Vagina (tissue), 2 donors: ENCODE measurements at regions not wholly inside any gene's neighbourhood (a gene's known extent, or its start where the extent isn't known, plus 50 kb on each side); places are given as distances from the start of the nearest gene placed in this dataset.
"Not testable (repeated sequence)": the region's sequence is repeated elsewhere in the genome, so short reads cannot be mapped to it uniquely, and the experiment has no call there.

Experiments
- DNase-seq, 2 donors: peaks; one replicate each; pipeline ENCODE4 v3.0.0-alpha.2; 2017; ENCODE audit errors: extremely low spot score in 2 of 2
- H3K27ac ChIP-seq: fragments of 200-600 bp; sonication (generic); one replicate; pipeline ENCODE4 v1.5.1; 2019
- H3K27me3 ChIP-seq: fragments of 200-600 bp; sonication (generic); one replicate; pipeline ENCODE4 v1.5.1; 2019
- H3K36me3 ChIP-seq, 2 donors: fragments of 200-600 bp; sonication (generic); one replicate each; pipeline ENCODE4 v1.5.1; 2017 to 2019
- H3K4me1 ChIP-seq: fragments of 200-600 bp; sonication (generic); one replicate; pipeline ENCODE4 v1.5.1; 2019
- H3K4me3 ChIP-seq, 2 donors: fragments of 200-600 bp; sonication (generic); 1 replicate in 1 of 2; 2 replicates in 1 of 2; pipeline ENCODE4 v1.5.1; 2016 to 2019
- H3K9me3 ChIP-seq: fragments of 200-600 bp; sonication (generic); one replicate; pipeline ENCODE4 v1.5.1; 2019
- CTCF ChIP-seq, 3 experiments: fragments of 450-650 bp in 2 of 3; fragments of 200-600 bp in 1 of 3; sonication (generic) in 1 of 3; IDR thresholded peaks; one replicate each; pipeline ENCODE4 v1.5.1; 2017 to 2019; ENCODE audit warnings: antibody characterized with exemption in 3 of 3, mild to moderate bottlenecking in 2 of 3, moderate library complexity in 2 of 3
- POLR2A ChIP-seq, 2 donors: fragments of 450-650 bp; IDR thresholded peaks; one replicate each; pipeline ENCODE4 v1.6.1; 2017; ENCODE audit warnings: antibody characterized with exemption in 2 of 2, mild to moderate bottlenecking in 2 of 2, moderate library complexity in 2 of 2
- POLR2AphosphoS5 ChIP-seq, 2 donors: sonication (generic); formaldehyde crosslinking; IDR thresholded peaks; one replicate each; pipeline ENCODE4 v1.9.0; 2017; ENCODE audit warnings: antibody characterized with exemption in 2 of 2, mild to moderate bottlenecking in 2 of 2, low read depth in 1 of 2; ENCODE audit not compliant: insufficient read depth in 1 of 2
- intact Hi-C: fragments of 100-400 bp; cut with DNase I; formaldehyde crosslinking; loops from one replicate; pipeline ENCODE4 v1.15.1; 2023

GRCh38 chr16:17037499-17037898, 433.3 kb downstream of the XYLT1 start:
- DNase-seq: no peak
- H3K36me3 ChIP-seq: no peaks in the 10 kb centered on the region
- intact Hi-C loops: no loop called here

GRCh38 chr16:17038415-17038814, 432.3 kb downstream of the XYLT1 start:
- H3K27me3 ChIP-seq: no peaks in the 10 kb centered on the region
- H3K9me3 ChIP-seq: no peaks in the 10 kb centered on the region
- intact Hi-C loops: no loop called here
- H3K4me3 ChIP-seq: no peak overlapping the region
- no peak for DNase-seq
- no peak for TF ChIP-seq POLR2A (IDR thresholded peaks at IDR 0.05)
- TF ChIP-seq CTCF (IDR thresholded peaks at IDR 0.05): no peak
- TF ChIP-seq POLR2AphosphoS5 (IDR thresholded peaks at IDR 0.05; ENCODE audit: insufficient read depth in 1 of 2, low read depth in 1 of 2): no peak
- no peak overlapping the region for H3K27ac ChIP-seq
- no peaks in the 10 kb centered on the region for H3K36me3 ChIP-seq
- no peaks in the 10 kb centered on the region for H3K4me1 ChIP-seq

More at GRCh38 chr16:17037499-17037898, 433.3 kb downstream of the XYLT1 start:
- no peaks in the 10 kb centered on the region for H3K9me3 ChIP-seq
- no peak overlapping the region for H3K4me3 ChIP-seq
- no peaks in the 10 kb centered on the region for H3K27me3 ChIP-seq
- H3K4me1 ChIP-seq: no peaks in the 10 kb centered on the region
- TF ChIP-seq CTCF (IDR thresholded peaks at IDR 0.05) (no peak), POLR2AphosphoS5 (IDR thresholded peaks at IDR 0.05; ENCODE audit: insufficient read depth in 1 of 2, low read depth in 1 of 2) (no peak), POLR2A (IDR thresholded peaks at IDR 0.05) (no peak)
- no peak overlapping the region for H3K27ac ChIP-seq

DNA sequence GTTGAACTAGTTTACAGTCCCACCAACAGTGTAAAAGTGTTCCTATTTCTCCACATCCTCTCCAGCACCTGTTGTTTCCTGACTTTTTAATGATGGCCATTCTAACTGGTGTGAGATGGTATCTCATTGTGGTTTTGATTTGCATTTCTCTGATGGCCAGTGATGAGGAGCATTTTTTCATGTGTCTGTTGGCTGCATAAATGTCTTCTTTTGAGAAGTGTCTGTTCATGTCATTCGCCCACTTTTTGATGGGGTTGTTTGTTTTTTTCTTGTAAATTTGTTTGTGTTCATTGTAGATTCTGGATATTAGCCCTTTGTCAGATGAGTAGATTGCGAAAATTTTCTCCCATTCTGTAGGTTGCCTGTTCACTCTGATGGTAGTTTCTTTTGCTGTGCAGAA, 421.7 kb downstream of the XYLT1 start:
- H3K4me1 ChIP-seq, DNase-seq, H3K27me3 ChIP-seq, H3K4me3 ChIP-seq, H3K9me3 ChIP-seq, H3K36me3 ChIP-seq, intact Hi-C loops, H3K27ac ChIP-seq: not testable (repeated sequence)

DNA sequence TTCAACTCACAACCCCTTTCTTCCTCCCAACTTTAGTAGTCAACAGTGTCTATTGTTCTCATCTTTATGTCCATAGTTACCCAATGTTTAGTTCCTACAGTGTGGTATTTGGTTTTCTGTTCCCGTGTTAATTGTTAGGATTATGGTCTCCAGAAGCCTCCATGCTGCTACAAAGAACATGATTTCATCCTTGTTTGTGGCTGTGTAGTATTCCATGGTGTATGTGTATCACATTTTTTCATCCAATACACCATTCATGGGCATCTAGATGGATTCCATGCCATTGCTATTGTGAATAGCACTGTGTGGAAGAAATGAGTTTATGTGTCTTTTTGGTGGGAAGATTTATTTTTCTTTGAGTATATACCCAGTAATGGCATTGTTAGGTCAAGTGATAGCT, 420.3 kb downstream of the XYLT1 start:
- H3K36me3 ChIP-seq: no peaks in the 10 kb centered on the region
- DNase-seq: no peak
- no peaks in the 10 kb centered on the region for H3K4me1 ChIP-seq
- H3K27me3 ChIP-seq: no peaks in the 10 kb centered on the region
- no peak overlapping the region for H3K4me3 ChIP-seq
- no peak overlapping the region for H3K27ac ChIP-seq
- no peaks in the 10 kb centered on the region for H3K9me3 ChIP-seq
- no peak for TF ChIP-seq POLR2AphosphoS5 (IDR thresholded peaks at IDR 0.05; ENCODE audit: insufficient read depth in 1 of 2, low read depth in 1 of 2)
- TF ChIP-seq POLR2A (IDR thresholded peaks at IDR 0.05): no peak
- intact Hi-C loops: no loop called here
